GM18909 (cell line): ENCODE measurements at regions not wholly inside any gene's neighbourhood (a gene's known extent, or its start where the extent isn't known, plus 50 kb on each side); places are given as distances from the start of the nearest gene placed in this dataset.

ENCODE experiments used
- ATAC-seq: cut with Tn5 transposase; IDR thresholded peaks from one replicate; pipeline ENCODE4 v1.9.1; 2021; ENCODE audit warnings: mild to moderate bottlenecking; ENCODE audit not compliant: unreplicated experiment, poor library complexity

GRCh38 chr3:76161856-76162255 is 376.5 kb upstream of the ZNF717 start:
- no peak for ATAC-seq

GRCh38 chr3:76171647-76172046 is 386.3 kb upstream of the ZNF717 start:
- no peak for ATAC-seq

GRCh38 chr3:76177610-76178009 is 392.3 kb upstream of the ZNF717 start:
- ATAC-seq: no peak

GRCh38 chr3:76178412-76178811 is 393.1 kb upstream of the ZNF717 start:
- no peak for ATAC-seq

GRCh38 chr3:76181213-76181612 is 395.9 kb upstream of the ZNF717 start:
- ATAC-seq: no peak

- ATAC-seq: no peak
These were observed 412.7 kb upstream of the ZNF717 start for GRCh38 chr3:76198086-76198485.

- ATAC-seq: no peak
These were observed 414.0 kb upstream of the ZNF717 start for GRCh38 chr3:76199382-76199781.

GRCh38 chr3:76203578-76203977 is 418.2 kb upstream of the ZNF717 start:
- no peak for ATAC-seq

- no peak for ATAC-seq
These were observed 421.0 kb upstream of the ZNF717 start for GRCh38 chr3:76206346-76206745.

- ATAC-seq: no peak
These were observed 427.3 kb upstream of the ZNF717 start for GRCh38 chr3:76212679-76213078.

- no peak for ATAC-seq
These were observed 436.9 kb upstream of the ZNF717 start for GRCh38 chr3:76222201-76222600.

- ATAC-seq: no peak
These were observed 445.9 kb upstream of the ZNF717 start for GRCh38 chr3:76231258-76231657.

GRCh38 chr3:76242886-76243753 is 457.8 kb upstream of the ZNF717 start:
- ATAC-seq: no peak

GRCh38 chr3:76245073-76245472 is 459.7 kb upstream of the ZNF717 start:
- no peak for ATAC-seq

GRCh38 chr3:76245622-76246021 is 460.3 kb upstream of the ZNF717 start:
- no peak for ATAC-seq

GRCh38 chr3:76264496-76264895 is 479.1 kb upstream of the ZNF717 start:
- ATAC-seq: no peak

GRCh38 chr3:76264911-76265310 is 479.6 kb upstream of the ZNF717 start:
- no peak for ATAC-seq

GRCh38 chr3:76266511-76266910 is 481.2 kb upstream of the ZNF717 start:
- ATAC-seq: no peak

GRCh38 chr3:76267851-76268380 is 482.6 kb upstream of the ZNF717 start:
- no peak for ATAC-seq

- ATAC-seq: no peak
These were observed 508.5 kb upstream of the ZNF717 start for GRCh38 chr3:76293856-76294255.

GRCh38 chr3:76300746-76301145 is 515.4 kb upstream of the ZNF717 start:
- ATAC-seq: no peak

- no peak for ATAC-seq
These were observed 522.2 kb upstream of the ZNF717 start for GRCh38 chr3:76307556-76307955.
